SK-N-MC (cell line): ENCODE measurements at regions not wholly inside any gene's neighbourhood (a gene's known extent, or its start where the extent isn't known, plus 50 kb on each side); places are given as distances from the start of the nearest gene placed in this dataset.
"Not testable (repeated sequence)": the region's sequence is repeated elsewhere in the genome, so short reads cannot be mapped to it uniquely, and the experiment has no call there.

Source experiments
- DNase-seq: peaks from one replicate; pipeline ENCODE4 v3.0.0-alpha.2; 2011; ENCODE audit warnings: low read depth, low spot score
- H3K27ac ChIP-seq: fragments of 200-600 bp; sonication (generic); 2 replicates; pipeline ENCODE4 v1.5.1; 2016; ENCODE audit warnings: mixed run types
- H3K36me3 ChIP-seq: fragments of 200-600 bp; sonication (generic); 2 replicates; pipeline ENCODE4 v1.6.1; 2017; ENCODE audit warnings: antibody characterized with exemption, low read length, mixed read lengths; ENCODE audit not compliant: insufficient read depth
- H3K4me3 ChIP-seq: fragments of 200-600 bp; sonication (generic); 2 replicates; pipeline ENCODE4 v1.5.1; 2016
- H3K9ac ChIP-seq: fragments of 200-600 bp; sonication (generic); 2 replicates; pipeline ENCODE4 v1.8.0; 2017; ENCODE audit warnings: mixed run types, mixed read lengths; ENCODE audit not compliant: insufficient read length
- H3K9me3 ChIP-seq: fragments of 200-600 bp; sonication (generic); 2 replicates; pipeline ENCODE4 v1.6.1; 2017; ENCODE audit warnings: low read depth, mild to moderate bottlenecking, antibody characterized with exemption, low read length, moderate library complexity, mixed read lengths
- EZH2 ChIP-seq: fragments of 200-600 bp; sonication (generic); IDR thresholded peaks from one replicate; pipeline ENCODE4 v1.6.1; 2017; ENCODE audit warnings: antibody characterized with exemption
- FOXP2 ChIP-seq: optimal IDR thresholded peaks from 2 replicates; pipeline ENCODE3; 2011; ENCODE audit warnings: mild to moderate bottlenecking, moderate library complexity; ENCODE audit not compliant: insufficient read depth; ENCODE audit errors: extremely low read length, control extremely low read depth
- POLR2AphosphoS5 ChIP-seq: IDR thresholded peaks from 2 replicates; pipeline ENCODE4 v1.6.1; 2012; ENCODE audit warnings: mild to moderate bottlenecking, low read depth, low read length, borderline replicate concordance

GRCh38 chr12:105637470-105637869 lies 307.0 kb downstream of the C12orf75 start:
- H3K36me3 ChIP-seq, result no peaks in the 10 kb centered on the region
- no peak overlapping the region for H3K27ac ChIP-seq
- no peaks in the 10 kb centered on the region for H3K9me3 ChIP-seq
- no peak for TF ChIP-seq EZH2
- TF ChIP-seq POLR2AphosphoS5, result no peak
- TF ChIP-seq FOXP2, result no peak
- no peak overlapping the region for H3K4me3 ChIP-seq
- no peak for DNase-seq
- H3K9ac ChIP-seq, result no peak overlapping the region

- Histone ChIP-seq H3K9ac (no peak overlapping the region), H3K27ac (no peak overlapping the region), H3K36me3 (no peaks in the 10 kb centered on the region), H3K4me3 (no peak overlapping the region), H3K9me3 (no peaks in the 10 kb centered on the region)
- TF ChIP-seq FOXP2 (no peak), EZH2 (no peak), POLR2AphosphoS5 (no peak)
- DNase-seq, result no peak
These were observed 310.3 kb downstream of the C12orf75 start for GRCh38 chr12:105640761-105641160.

- no peak overlapping the region for H3K27ac ChIP-seq
- no peaks in the 10 kb centered on the region for H3K9me3 ChIP-seq
- no peak for DNase-seq
- no peak overlapping the region for H3K4me3 ChIP-seq
- H3K9ac ChIP-seq, result no peak overlapping the region
- no peaks in the 10 kb centered on the region for H3K36me3 ChIP-seq
- TF ChIP-seq POLR2AphosphoS5, result no peak
- TF ChIP-seq EZH2, result no peak
- no peak for TF ChIP-seq FOXP2
These were observed 311.3 kb downstream of the C12orf75 start for GRCh38 chr12:105641749-105642148.

- H3K27ac ChIP-seq, result no peak overlapping the region
- no peaks in the 10 kb centered on the region for H3K9me3 ChIP-seq
- no peak overlapping the region for H3K4me3 ChIP-seq
- no peak for TF ChIP-seq FOXP2
- no peak for TF ChIP-seq EZH2
- no peak for TF ChIP-seq POLR2AphosphoS5
- H3K9ac ChIP-seq, result no peak overlapping the region
- H3K36me3 ChIP-seq, result no peaks in the 10 kb centered on the region
- no peak for DNase-seq
These were observed 314.3 kb downstream of the C12orf75 start for GRCh38 chr12:105644770-105645169.

- H3K36me3 ChIP-seq, result no peaks in the 10 kb centered on the region
- H3K9ac ChIP-seq, result no peak overlapping the region
- H3K27ac ChIP-seq, result no peak overlapping the region
- TF ChIP-seq FOXP2 (no peak), EZH2 (no peak), POLR2AphosphoS5 (no peak)
- no peak overlapping the region for H3K4me3 ChIP-seq
- no peak for DNase-seq
- no peaks in the 10 kb centered on the region for H3K9me3 ChIP-seq
These were observed 324.1 kb downstream of the C12orf75 start for GRCh38 chr12:105654606-105655005.

- no peak for TF ChIP-seq POLR2AphosphoS5
- TF ChIP-seq FOXP2, result no peak
- no peak for TF ChIP-seq EZH2
- Histone ChIP-seq H3K9me3 (no peaks in the 10 kb centered on the region), H3K4me3 (no peak overlapping the region), H3K9ac (no peak overlapping the region), H3K36me3 (no peaks in the 10 kb centered on the region), H3K27ac (no peak overlapping the region)
- no peak for DNase-seq
These were observed 327.9 kb downstream of the C12orf75 start for GRCh38 chr12:105658389-105658788.

GRCh38 chr12:105659355-105660075 lies 329.0 kb downstream of the C12orf75 start:
- Histone ChIP-seq H3K36me3 (no peaks in the 10 kb centered on the region), H3K27ac (no peak overlapping the region), H3K9me3 (no peaks in the 10 kb centered on the region), H3K4me3 (no peak overlapping the region), H3K9ac (no peak overlapping the region)
- no peak for DNase-seq
- TF ChIP-seq FOXP2 (no peak), POLR2AphosphoS5 (no peak), EZH2 (no peak)

GRCh38 chr12:105664765-105665164 lies 334.3 kb downstream of the C12orf75 start:
- H3K4me3 ChIP-seq, H3K36me3 ChIP-seq, H3K27ac ChIP-seq, H3K9ac ChIP-seq, DNase-seq, H3K9me3 ChIP-seq: not testable (repeated sequence)

GRCh38 chr12:105665366-105665765 lies 334.9 kb downstream of the C12orf75 start:
- H3K27ac ChIP-seq, result no peak overlapping the region
- no peak overlapping the region for H3K4me3 ChIP-seq
- no peak for DNase-seq
- no peak overlapping the region for H3K9ac ChIP-seq
- no peak for TF ChIP-seq FOXP2
- no peak for TF ChIP-seq EZH2
- no peak for TF ChIP-seq POLR2AphosphoS5
- H3K36me3 ChIP-seq, result no peaks in the 10 kb centered on the region
- no peaks in the 10 kb centered on the region for H3K9me3 ChIP-seq
